ENCODE measurements at regions not wholly inside any gene's neighbourhood (a gene's known extent, or its start where the extent isn't known, plus 50 kb on each side); places are given as distances from the start of the nearest gene placed in this dataset.
A peak's percentile ranks its signal among the peaks of the same experiment; 100 is the strongest.

- no peak for TF ChIP-seq BRF2 (CRISPR knock-in tag; IDR thresholded peaks at IDR 0.05)
- no peak for TF ChIP-seq TGIF2 (CRISPR knock-in tag; IDR thresholded peaks at IDR 0.05)
- no peak for TF ChIP-seq ARNT (IDR thresholded peaks at IDR 0.05)
- TF ChIP-seq FLYWCH1 (CRISPR knock-in tag; IDR thresholded peaks at IDR 0.05) = no peak
- TF ChIP-seq ZFP91 (CRISPR knock-in tag; IDR thresholded peaks at IDR 0.05; ENCODE audit: borderline replicate concordance) = no peak
- no peak for TF ChIP-seq EEA1 (CRISPR knock-in tag; IDR thresholded peaks at IDR 0.05; ENCODE audit: borderline replicate concordance)
- peak; percentile 54; the same call in 1 of the 2 replicates for TF ChIP-seq ZNF644 (CRISPR knock-in tag; IDR thresholded peaks at IDR 0.05; ENCODE audit: low read depth)
- TF ChIP-seq TFDP1 (CRISPR knock-in tag; IDR thresholded peaks at IDR 0.05; ENCODE audit: borderline replicate concordance) = no peak
- TF ChIP-seq ATF6 (CRISPR knock-in tag; conservative IDR thresholded peaks at IDR 0.05) = no peak
- no peak for TF ChIP-seq PHF5A (CRISPR knock-in tag; IDR thresholded peaks at IDR 0.05; ENCODE audit: low read depth, unreplicated experiment)
- no peak for TF ChIP-seq FOXM1 (CRISPR knock-in tag; IDR thresholded peaks at IDR 0.05)
- TF ChIP-seq ZNF331 (CRISPR knock-in tag; IDR thresholded peaks at IDR 0.05) = peak; percentile 41; the same call in 1 of the 2 replicates
- no peak for TF ChIP-seq ZSCAN22 (CRISPR knock-in tag; IDR thresholded peaks at IDR 0.05)
- TF ChIP-seq MIXL1 (CRISPR knock-in tag; IDR thresholded peaks at IDR 0.05) = no peak
- TF ChIP-seq DRAP1 (CRISPR knock-in tag; IDR thresholded peaks at IDR 0.05) = no peak
- peak; percentile 38 for TF ChIP-seq STAG1 (CRISPR knock-in tag; IDR thresholded peaks at IDR 0.05)
- TF ChIP-seq GATAD2A (CRISPR knock-in tag; IDR thresholded peaks at IDR 0.05) = no peak
- no peak for TF ChIP-seq NCOA2 (CRISPR knock-in tag; IDR thresholded peaks at IDR 0.05)
- no peak for TF ChIP-seq ZNF570 (CRISPR knock-in tag; IDR thresholded peaks at IDR 0.05; ENCODE audit: borderline replicate concordance)
- no peak for TF ChIP-seq ZSCAN9 (CRISPR knock-in tag; IDR thresholded peaks at IDR 0.05; ENCODE audit: borderline replicate concordance)
- TF ChIP-seq BCL6 (CRISPR knock-in tag; IDR thresholded peaks at IDR 0.05) = no peak
- no peak for TF ChIP-seq ARID4A (CRISPR knock-in tag; IDR thresholded peaks at IDR 0.05; ENCODE audit: borderline replicate concordance)
These were observed 119.7 kb downstream of the ZNF281 start (continued) for GRCh38 chr1:200290010-200290685.

Measured in HepG2 (cell line).